ENCODE measurements at regions not wholly inside any gene's neighbourhood (a gene's known extent, or its start where the extent isn't known, plus 50 kb on each side); places are given as distances from the start of the nearest gene placed in this dataset.
A peak's percentile ranks its signal among the peaks of the same experiment; 100 is the strongest.
"Not testable (repeated sequence)": the region's sequence is repeated elsewhere in the genome, so short reads cannot be mapped to it uniquely, and the experiment has no call there.

GRCh38 chr5:9850456-9850855, 220.3 kb upstream of the TAS2R1 start:
- no peak for DNase-seq

- DNase-seq = no peak
These were observed 217.5 kb upstream of the TAS2R1 start for GRCh38 chr5:9847631-9848030.

GRCh38 chr5:9845185-9845584, 215.0 kb upstream of the TAS2R1 start:
- no peak for DNase-seq

DNA sequence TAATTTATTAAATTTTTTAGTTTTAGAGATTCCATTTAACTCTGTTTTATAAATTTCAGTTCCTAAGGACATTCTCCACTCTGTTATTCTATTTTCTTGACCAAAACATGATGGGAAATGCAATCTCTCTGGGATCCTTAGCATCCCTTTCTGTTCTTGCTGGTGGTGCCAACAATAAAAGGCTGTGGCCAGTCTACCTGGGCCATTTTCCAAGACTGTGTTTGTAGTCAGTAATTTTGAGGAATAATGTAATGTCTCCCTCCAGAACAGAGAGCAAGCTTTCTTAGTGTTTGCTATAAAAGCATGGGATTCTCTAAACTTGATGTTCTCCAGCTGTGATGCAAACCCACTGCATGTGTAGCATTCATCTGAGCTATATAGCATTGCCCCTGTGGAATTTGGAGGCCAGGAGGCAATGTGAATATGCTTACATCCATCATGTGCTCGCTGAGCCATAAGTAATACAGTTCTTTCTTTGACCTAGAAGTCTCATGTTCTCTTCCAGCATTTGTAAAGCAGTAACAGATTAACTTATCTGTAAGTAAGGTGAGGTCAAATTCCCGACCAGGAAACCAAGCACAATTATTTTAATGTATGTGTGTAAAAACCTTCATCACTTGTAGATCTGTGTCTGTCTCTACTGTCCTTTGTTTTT, 211.5 kb upstream of the TAS2R1 start:
- DNase-seq = no peak

DNA sequence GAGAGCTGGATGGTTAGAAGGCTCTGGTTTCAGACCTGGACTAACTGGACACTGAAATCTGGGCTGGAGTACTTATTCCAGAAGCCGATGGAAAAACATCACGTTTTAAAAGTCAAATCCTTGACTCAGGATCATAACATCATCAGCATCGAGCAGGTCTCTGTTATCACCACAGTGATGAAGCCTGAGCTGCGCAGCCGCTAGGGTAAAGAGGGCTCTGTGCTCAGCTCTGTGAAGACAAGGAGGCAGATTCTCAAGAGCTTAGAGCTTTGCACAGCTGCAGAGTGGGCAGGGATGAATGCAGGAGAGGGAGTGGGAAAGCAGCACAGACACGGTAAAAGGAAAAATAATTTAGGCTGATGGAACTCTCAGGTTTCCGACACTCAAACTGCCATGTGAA, 208.8 kb upstream of the TAS2R1 start:
- peak; percentile 48 for DNase-seq

DNA sequence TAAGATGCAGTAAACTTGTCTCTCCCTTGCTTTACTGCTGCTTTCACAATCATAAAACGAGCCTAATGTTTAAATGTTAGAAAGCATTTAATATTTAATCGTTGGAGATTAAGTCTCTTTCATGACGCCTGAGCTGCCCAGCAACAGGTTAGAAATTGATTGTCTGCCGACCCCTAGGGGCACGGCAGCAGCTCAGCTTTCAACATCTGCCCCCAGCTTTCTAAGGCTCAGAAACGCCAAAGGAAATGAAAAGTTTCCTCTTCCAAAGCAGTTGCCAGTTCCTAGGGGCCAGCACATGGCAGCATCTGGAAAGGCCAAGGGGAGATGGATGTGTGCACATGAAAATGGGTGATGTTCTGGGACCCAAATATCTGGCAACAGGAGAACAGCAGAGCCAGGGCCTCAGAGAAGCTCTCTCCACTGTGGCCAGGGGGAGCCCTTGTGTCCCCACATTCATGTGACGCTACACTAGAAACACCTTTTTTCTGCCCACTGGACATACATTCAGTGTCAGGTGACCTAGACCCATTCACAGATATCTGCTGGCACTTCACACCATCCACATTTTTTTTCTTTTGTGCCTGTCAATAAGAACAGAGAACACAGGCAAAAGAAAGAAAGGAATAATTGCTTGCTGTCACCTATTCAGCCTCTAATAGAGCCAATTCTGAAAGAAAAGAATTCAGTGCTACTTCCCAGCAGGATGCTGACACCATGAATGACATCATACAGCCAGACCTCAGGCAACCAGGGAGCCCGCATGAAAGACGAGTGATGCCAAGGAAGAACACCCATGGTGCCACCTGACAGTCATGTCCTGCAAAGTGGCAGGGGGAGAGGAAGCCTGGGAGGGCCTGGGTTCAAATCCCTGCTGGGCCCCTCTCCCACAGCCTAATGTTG, 205.0 kb upstream of the TAS2R1 start:
- no peak for DNase-seq

DNA sequence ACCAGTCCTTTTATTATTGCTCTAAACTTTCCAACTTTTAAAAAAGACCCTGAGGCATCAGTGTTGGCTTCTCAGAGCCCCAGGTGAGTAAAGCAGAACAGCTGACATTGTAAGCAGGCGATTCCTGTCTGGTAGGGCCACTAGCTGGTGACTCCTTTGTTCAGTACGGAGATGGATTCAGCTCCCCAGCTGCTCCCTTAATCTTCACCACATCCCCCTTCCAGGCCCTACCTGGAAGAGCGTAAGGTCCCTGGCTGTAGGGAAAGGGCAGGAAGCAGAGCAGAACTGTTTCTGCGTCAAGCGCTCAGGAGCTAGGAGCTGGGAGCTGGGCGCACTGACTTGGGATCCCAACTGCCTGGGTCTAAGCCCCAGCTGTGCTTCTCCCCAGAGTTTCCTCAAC, 203.7 kb upstream of the TAS2R1 start:
- DNase-seq = no peak

GRCh38 chr5:9832921-9833320, 202.8 kb upstream of the TAS2R1 start:
- no peak for DNase-seq

- no peak for DNase-seq
These were observed 201.7 kb upstream of the TAS2R1 start for GRCh38 chr5:9831823-9832222.

- DNase-seq = no peak
These were observed 200.0 kb upstream of the TAS2R1 start for GRCh38 chr5:9830184-9830583.

DNA sequence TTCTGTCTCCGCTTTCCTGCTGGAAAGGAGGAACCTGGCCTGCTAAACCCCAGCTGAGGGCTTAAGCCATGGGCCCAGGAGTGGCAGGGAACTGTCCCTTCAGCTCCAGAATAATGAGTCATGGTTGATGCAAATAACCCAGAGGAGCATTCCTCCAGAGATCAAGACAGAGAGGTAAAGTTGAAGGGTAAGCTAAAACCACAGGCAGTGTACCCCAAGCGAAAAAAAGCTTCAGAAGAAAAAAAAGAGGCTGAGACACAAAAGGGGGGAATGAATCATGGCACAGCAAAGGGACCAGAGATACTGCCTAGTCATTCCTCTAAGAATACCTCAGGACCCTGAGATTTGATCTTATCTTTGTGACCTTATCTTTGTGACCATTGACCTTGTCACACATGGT, 199.5 kb upstream of the TAS2R1 start:
- no peak for DNase-seq

DNA sequence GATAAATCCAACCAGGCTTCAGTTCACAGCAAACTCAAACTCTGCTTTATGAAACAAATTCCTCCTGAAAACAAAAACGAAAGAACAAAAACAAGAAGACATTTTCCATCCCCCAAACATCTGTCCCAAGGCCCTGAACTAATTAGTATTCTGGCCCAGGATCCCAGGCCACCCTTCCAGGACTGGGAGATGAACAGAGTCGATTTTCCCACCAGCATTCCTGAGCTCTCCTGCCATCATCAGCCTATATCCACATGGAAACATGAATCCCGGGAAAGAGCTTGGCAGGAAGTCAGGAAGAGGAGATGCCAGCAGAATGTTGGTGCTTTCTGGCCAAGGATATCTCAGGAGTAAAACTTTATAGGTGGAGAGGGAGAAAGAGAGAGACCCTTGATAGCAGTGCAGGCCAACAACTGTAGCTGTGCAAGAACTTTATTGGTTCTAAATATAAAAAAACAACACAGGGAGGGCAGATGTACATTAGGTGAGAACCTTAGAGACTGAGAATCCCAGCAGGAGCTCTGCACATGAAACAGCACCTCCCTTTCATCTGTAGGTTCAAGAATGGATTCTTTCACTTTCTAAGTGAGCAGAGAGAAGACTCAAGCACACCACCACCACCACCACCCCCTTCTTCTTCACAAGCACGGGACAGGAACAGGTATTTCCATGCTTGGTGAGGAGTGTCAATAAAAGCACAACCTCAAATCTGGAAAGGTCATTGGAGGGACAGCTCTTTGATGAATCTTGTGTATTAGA, 190.7 kb upstream of the TAS2R1 start:
- no peak for DNase-seq

- no peak for DNase-seq
These were observed 188.2 kb upstream of the TAS2R1 start for GRCh38 chr5:9818340-9818845.

GRCh38 chr5:9817819-9818218, 187.7 kb upstream of the TAS2R1 start:
- DNase-seq = no peak

DNA sequence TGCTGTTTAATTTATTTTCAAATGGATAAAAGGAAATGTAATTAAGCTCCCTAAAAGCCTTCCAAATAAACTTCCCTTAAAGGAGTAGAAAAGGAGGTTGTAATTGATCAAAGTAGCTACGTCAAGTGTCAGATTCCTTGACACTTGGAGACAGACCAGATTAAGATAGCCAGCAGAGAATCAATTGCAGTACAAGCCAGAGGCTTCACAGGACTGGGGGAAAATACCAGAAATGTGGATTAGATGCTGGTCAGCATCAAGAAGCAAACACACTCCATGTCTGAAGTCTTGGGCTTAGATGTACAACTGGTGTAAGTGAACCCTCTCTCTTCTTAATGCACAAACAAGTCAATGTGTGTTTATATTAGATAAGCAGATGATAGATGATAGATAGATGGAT, 184.9 kb upstream of the TAS2R1 start:
- no peak for DNase-seq

DNA sequence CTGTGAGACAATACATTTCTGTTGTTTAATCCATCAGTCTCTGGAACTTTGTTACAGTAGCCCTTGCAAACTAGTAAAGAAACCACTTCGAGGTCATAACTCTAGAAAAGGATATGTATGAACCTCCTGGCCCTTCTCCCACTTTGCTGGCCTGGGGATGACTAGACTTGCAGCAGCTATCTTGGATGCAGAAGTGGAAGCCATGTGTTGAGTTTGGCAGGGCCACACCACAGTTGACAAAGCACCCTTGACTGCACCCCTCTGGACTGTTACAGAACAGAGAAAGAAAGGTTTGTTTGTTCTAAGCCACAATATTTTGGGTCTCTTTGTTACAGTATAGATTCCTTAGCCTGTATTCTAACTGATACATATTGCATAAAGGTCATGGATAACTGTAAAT, 183.2 kb upstream of the TAS2R1 start:
- no peak for DNase-seq

- DNase-seq = not testable (repeated sequence)
These were observed 177.2 kb upstream of the TAS2R1 start for GRCh38 chr5:9807366-9807765.

DNA sequence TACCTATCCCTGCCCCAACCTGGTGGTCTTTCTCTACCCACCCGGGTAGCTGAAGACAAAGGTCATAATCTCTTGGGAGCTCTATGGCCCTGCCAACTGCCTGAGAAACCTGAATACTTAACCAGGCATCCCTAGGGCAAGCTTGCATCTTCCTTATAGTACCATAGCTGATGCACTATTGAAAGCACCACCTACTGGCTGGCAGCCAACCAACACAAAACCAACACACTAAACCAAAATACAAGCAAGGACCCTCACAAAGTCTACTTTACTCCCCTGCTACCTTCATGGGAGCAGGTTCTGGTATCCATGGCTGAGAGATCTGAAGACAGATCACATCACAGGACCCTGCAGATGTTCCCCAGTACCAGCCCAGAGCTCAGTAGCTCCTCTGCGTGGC, 171.8 kb upstream of the TAS2R1 start:
- no peak for DNase-seq

DNA sequence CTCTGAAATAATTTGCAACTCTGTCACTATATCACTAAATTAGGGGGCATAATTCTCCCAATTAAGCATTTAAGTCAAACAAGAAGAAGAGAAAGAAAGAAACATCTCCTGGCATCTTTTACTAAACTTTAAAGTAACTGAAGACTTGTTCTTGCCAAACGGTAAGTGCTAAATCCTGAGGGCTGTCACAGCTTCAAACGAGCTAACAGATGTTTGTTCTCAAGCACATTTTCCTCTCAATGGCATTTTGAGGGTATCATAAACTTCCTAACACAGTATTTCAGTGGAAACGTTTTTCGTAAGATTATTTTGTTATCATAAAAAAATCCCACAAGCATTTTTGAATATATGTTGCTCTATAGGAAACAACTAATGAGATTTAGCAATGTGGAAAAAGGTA, 169.5 kb upstream of the TAS2R1 start:
- DNase-seq = no peak

DNA sequence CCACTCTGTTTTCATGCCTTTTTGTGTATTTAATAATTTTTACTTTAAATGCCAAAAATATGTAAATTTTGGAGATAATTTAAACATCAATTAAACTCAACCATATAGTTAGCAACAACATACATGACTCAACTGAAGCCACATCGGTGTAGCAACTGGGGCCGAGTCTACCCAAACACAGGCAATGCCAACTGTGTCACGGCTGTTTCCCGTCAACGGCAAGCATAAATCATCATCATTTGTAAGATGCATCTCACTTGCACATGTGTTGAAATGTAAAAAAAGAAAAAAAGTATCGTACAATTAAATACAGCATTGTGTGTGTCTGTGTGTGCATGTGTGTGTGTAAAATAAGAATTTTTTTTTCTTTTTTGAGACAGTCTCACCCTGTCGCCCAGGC, 160.1 kb upstream of the TAS2R1 start:
- DNase-seq = no peak

- DNase-seq = no peak
These were observed 159.6 kb upstream of the TAS2R1 start for GRCh38 chr5:9789777-9790176.

GRCh38 chr5:9787861-9788600, 157.9 kb upstream of the TAS2R1 start:
- no peak for DNase-seq

Data from occipital lobe (tissue), 1 donor.